ENCODE measurements at regions not wholly inside any gene's neighbourhood (a gene's known extent, or its start where the extent isn't known, plus 50 kb on each side); places are given as distances from the start of the nearest gene placed in this dataset.
A peak's percentile ranks its signal among the peaks of the same experiment; 100 is the strongest.
"Not testable (repeated sequence)": the region's sequence is repeated elsewhere in the genome, so short reads cannot be mapped to it uniquely, and the experiment has no call there.

DNA sequence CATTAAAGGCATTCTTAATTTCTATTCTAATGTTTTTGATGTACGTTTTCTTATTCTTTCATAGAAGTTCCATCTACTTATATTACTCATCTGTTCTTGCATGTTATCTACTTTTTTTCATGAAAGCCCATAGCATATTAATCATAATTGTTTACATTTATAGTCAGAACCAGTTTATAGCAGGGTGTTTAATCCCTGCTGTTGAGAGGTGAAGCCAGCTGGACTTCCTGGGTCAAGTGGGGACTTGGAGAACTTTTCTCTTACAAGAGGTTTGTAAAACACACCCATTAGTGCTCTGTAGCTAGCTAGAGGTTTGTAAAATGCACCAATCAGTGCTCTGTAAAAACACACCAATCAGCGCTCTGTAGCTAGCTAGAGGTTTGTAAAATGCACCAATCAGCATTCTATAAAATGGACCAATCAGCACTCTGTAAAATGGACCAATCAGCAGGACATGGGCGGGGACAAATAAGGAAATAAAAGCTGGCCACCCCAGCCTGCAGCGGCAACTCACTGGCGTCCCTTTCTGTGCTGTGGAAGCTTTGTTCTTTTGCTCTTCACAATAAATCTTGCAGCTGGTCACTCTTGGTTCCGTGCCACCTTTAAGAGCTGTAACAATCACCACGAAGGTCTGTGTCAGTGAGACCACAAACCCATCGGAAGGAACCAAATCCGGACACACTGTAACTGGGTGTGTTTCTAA lies 120.6 kb downstream of the TANC2 start:
- Histone ChIP-seq H3K9me3 (ENCODE audit: severe bottlenecking) (no peaks in the 10 kb centered on the region), H3K27ac (ENCODE audit: poor library complexity, severe bottlenecking) (peak overlapping the region; percentile 20)

DNA sequence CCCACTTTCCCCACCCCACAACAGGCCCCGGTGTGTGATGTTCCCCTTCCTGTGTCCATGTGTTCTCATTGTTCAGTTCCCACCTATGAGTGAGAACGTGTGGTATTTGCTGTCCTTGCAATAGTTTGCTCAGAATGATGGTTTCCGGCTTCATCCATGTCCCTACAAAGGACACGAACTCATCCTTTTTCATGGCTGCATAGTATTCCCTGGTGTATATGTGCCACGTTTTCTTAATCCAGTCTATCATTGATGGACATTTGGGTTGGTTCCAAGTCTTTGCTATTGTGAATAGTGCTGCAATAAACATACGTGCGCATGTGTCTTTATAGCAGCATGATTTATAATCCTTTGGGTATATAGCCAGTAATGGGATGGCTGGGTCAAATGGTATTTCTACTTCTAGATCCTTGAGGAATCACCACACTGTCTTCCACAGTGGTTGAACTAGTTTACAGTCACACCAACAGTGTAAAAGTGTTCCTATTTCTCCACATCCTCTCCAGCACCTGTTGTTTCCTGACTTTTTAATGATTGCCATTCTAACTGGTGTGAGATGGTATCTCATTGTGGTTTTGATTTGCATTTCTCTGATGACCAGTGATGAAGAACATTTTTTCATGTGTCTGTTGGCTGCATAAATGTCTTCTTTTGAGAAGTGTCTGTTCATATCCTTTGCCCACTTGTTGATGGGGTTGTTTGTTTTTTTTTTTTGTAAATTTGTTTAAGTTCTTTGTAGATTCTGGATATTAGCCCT lies 124.5 kb downstream of the TANC2 start:
- H3K4me1 ChIP-seq (ENCODE audit: insufficient read depth, poor library complexity, severe bottlenecking), result peaks cover 29% of the 10 kb centered on the region
- not testable (repeated sequence) for ATAC-seq (ENCODE audit: low read depth); H3K4me3 ChIP-seq (ENCODE audit: severe bottlenecking); H3K27ac ChIP-seq (ENCODE audit: poor library complexity, severe bottlenecking); H3K27me3 ChIP-seq (ENCODE audit: insufficient read depth, poor library complexity, severe bottlenecking); DNase-seq (ENCODE audit: low spot score); H3K9me3 ChIP-seq (ENCODE audit: severe bottlenecking)
- peaks cover 31% of the 10 kb centered on the region for H3K36me3 ChIP-seq (ENCODE audit: low read depth)

More for the DNA sequence above, 120.6 kb downstream of the TANC2 start:
- ATAC-seq (ENCODE audit: low read depth), result 0 out of 3 replicates have a peak, but pooled peaks have one; percentile 9
- no peak overlapping the region for H3K4me3 ChIP-seq (ENCODE audit: severe bottlenecking)
- H3K4me1 ChIP-seq (ENCODE audit: insufficient read depth, poor library complexity, severe bottlenecking), result peaks cover 27% of the 10 kb centered on the region
- H3K36me3 ChIP-seq (ENCODE audit: low read depth), result peaks cover 44% of the 10 kb centered on the region
- no peaks in the 10 kb centered on the region for H3K27me3 ChIP-seq (ENCODE audit: insufficient read depth, poor library complexity, severe bottlenecking)
- no peak for DNase-seq (ENCODE audit: low spot score)
- TF ChIP-seq, protein P1, sequence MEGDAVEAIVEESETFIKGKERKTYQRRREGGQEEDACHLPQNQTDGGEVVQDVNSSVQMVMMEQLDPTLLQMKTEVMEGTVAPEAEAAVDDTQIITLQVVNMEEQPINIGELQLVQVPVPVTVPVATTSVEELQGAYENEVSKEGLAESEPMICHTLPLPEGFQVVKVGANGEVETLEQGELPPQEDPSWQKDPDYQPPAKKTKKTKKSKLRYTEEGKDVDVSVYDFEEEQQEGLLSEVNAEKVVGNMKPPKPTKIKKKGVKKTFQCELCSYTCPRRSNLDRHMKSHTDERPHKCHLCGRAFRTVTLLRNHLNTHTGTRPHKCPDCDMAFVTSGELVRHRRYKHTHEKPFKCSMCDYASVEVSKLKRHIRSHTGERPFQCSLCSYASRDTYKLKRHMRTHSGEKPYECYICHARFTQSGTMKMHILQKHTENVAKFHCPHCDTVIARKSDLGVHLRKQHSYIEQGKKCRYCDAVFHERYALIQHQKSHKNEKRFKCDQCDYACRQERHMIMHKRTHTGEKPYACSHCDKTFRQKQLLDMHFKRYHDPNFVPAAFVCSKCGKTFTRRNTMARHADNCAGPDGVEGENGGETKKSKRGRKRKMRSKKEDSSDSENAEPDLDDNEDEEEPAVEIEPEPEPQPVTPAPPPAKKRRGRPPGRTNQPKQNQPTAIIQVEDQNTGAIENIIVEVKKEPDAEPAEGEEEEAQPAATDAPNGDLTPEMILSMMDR (IDR thresholded peaks at IDR 0.05; ENCODE audit: poor library complexity, severe bottlenecking), result no peak

DNA sequence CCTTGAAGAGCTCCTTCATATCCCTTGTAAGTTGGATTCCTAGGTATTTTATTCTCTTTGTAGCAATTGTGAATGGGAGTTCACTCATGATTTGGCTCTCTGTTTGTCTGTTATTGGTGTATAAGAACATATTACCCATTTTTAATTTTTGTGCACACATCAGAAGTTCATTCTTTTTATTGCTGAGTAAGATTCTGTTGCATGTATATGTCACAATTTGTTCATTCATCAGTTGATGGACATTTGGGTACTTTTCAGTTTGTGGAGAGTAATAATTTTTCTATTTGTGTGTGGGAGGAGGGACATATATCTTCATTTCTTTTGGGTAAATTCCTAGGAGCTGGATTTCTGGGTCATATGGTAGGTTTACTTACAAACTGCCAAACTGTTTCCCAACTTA lies 125.9 kb downstream of the TANC2 start:
- ATAC-seq (ENCODE audit: low read depth); H3K4me3 ChIP-seq (ENCODE audit: severe bottlenecking): not testable (repeated sequence)

DNA sequence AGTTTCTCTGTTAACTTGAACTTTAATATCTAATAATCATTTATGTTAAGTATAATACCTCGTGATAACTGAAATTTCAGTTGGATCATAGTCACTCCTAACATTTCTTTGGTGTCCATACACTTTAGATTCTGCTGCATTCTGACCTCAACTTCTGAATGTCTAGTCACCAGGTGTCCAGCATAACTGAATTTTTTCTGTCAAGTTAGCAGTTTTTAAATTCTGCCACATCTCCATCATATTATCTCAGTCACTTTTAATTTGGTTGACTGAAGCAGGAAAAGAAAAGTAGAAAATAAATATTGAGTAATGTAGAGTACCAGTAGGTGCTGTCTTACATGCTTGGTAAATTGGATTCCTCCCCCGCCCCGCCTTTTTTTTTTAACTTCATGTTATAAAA lies 128.6 kb downstream of the TANC2 start:
- H3K27ac ChIP-seq (ENCODE audit: poor library complexity, severe bottlenecking), result no peak overlapping the region
- ATAC-seq (ENCODE audit: low read depth) (no peak), DNase-seq (ENCODE audit: low spot score) (no peak)
- H3K4me3 ChIP-seq (ENCODE audit: severe bottlenecking), result no peak overlapping the region
- H3K9me3 ChIP-seq (ENCODE audit: severe bottlenecking), result no peaks in the 10 kb centered on the region
- no peaks in the 10 kb centered on the region for H3K27me3 ChIP-seq (ENCODE audit: insufficient read depth, poor library complexity, severe bottlenecking)
- peaks cover 21% of the 10 kb centered on the region for H3K4me1 ChIP-seq (ENCODE audit: insufficient read depth, poor library complexity, severe bottlenecking)
- H3K36me3 ChIP-seq (ENCODE audit: low read depth), result peaks cover 30% of the 10 kb centered on the region
- TF ChIP-seq, protein P1 (IDR thresholded peaks at IDR 0.05; ENCODE audit: poor library complexity, severe bottlenecking), result no peak

More for the DNA sequence above, 125.9 kb downstream of the TANC2 start:
- H3K27ac ChIP-seq (ENCODE audit: poor library complexity, severe bottlenecking); H3K9me3 ChIP-seq (ENCODE audit: severe bottlenecking); DNase-seq (ENCODE audit: low spot score); H3K27me3 ChIP-seq (ENCODE audit: insufficient read depth, poor library complexity, severe bottlenecking): not testable (repeated sequence)
- peaks cover 23% of the 10 kb centered on the region for H3K36me3 ChIP-seq (ENCODE audit: low read depth)
- H3K4me1 ChIP-seq (ENCODE audit: insufficient read depth, poor library complexity, severe bottlenecking), result peaks cover 21% of the 10 kb centered on the region

DNA sequence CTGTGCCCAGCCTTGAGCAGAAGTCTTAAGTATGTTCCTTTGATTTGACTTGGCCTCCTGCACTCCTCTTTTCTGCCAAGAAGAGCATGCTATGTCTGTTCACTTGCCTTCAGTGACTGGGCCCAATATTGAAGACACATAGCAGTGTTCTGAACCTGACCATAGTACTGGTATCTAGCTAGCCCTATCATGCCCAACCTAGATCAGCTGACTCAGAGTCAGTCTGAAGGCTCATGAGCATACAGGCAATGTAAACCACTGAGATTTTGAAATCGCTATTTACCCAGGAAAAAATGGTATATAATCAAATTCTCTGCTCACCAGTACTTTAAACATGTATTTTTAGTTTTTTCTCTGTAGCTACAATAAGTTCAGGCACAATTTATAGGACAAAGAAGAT lies 129.4 kb downstream of the TANC2 start:
- ATAC-seq (ENCODE audit: low read depth), result peak; percentile 93
- DNase-seq (ENCODE audit: low spot score), result no peak
- Histone ChIP-seq H3K27ac (ENCODE audit: poor library complexity, severe bottlenecking) (peak overlapping the region; percentile 3), H3K4me1 (ENCODE audit: insufficient read depth, poor library complexity, severe bottlenecking) (peaks cover 21% of the 10 kb centered on the region), H3K9me3 (ENCODE audit: severe bottlenecking) (no peaks in the 10 kb centered on the region), H3K4me3 (ENCODE audit: severe bottlenecking) (no peak overlapping the region), H3K36me3 (ENCODE audit: low read depth) (peaks cover 33% of the 10 kb centered on the region), H3K27me3 (ENCODE audit: insufficient read depth, poor library complexity, severe bottlenecking) (no peaks in the 10 kb centered on the region)
- TF ChIP-seq, protein P1 (IDR thresholded peaks at IDR 0.05; ENCODE audit: poor library complexity, severe bottlenecking), result no peak
